Ovary (tissue), 3 donors: ENCODE measurements at regions not wholly inside any gene's neighbourhood (a gene's known extent, or its start where the extent isn't known, plus 50 kb on each side); places are given as distances from the start of the nearest gene placed in this dataset.

Experiments used
- POLR2A ChIP-seq: fragments of 450-650 bp; IDR thresholded peaks from one replicate; pipeline ENCODE4 v1.6.1; 2017; ENCODE audit warnings: antibody characterized with exemption, mild to moderate bottlenecking, moderate library complexity
- TF ChIP-seq, protein P1 (sequence below), 3 donors: fragments of 450-650 bp in 2 of 3; fragments of 200-600 bp in 1 of 3; IDR thresholded peaks; one replicate each; pipeline versions ENCODE4 v1.5.1 to v1.8.0; 2016 to 2022; ENCODE audit warnings: antibody characterized with exemption in 3 of 3, mild to moderate bottlenecking in 1 of 3
- donor health status: DM: no; HTN: no; CAD: no.

DNA sequence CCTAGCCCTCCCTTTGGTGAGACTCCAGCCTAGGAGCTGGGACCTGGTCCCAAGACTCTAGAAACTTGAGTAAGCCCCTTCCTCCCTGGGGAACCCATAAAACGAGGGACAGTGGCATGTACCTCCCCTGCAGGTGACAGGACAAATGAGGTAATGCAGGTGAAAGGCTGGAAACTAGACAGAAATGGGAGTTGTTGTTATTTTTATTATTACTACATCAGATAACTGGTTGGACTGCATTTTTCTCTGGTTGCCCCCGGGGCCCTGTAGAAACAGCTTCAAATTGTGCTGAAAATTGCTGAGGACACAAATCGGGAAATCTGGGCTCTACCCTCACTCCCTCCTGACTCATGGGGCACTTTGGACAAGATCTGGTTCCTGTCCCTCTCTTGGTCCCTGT lies 132.3 kb upstream of the WNT4 start:
- TF ChIP-seq, protein P1, sequence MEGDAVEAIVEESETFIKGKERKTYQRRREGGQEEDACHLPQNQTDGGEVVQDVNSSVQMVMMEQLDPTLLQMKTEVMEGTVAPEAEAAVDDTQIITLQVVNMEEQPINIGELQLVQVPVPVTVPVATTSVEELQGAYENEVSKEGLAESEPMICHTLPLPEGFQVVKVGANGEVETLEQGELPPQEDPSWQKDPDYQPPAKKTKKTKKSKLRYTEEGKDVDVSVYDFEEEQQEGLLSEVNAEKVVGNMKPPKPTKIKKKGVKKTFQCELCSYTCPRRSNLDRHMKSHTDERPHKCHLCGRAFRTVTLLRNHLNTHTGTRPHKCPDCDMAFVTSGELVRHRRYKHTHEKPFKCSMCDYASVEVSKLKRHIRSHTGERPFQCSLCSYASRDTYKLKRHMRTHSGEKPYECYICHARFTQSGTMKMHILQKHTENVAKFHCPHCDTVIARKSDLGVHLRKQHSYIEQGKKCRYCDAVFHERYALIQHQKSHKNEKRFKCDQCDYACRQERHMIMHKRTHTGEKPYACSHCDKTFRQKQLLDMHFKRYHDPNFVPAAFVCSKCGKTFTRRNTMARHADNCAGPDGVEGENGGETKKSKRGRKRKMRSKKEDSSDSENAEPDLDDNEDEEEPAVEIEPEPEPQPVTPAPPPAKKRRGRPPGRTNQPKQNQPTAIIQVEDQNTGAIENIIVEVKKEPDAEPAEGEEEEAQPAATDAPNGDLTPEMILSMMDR (IDR thresholded peaks at IDR 0.05) = no peak
- no peak for TF ChIP-seq POLR2A
